22Rv1 (cell line): ENCODE measurements at regions not wholly inside any gene's neighbourhood (a gene's known extent, or its start where the extent isn't known, plus 50 kb on each side); places are given as distances from the start of the nearest gene placed in this dataset.

Experiments used
- CTCF ChIP-seq: fragments of 450-650 bp; IDR thresholded peaks from 2 replicates; pipeline ENCODE4 v1.5.1; 2017; ENCODE audit warnings: mild to moderate bottlenecking
- ZFX ChIP-seq: fragments of 450-650 bp; IDR thresholded peaks from 2 replicates; pipeline ENCODE4 v1.6.1; 2017; ENCODE audit warnings: antibody characterized with exemption, borderline replicate concordance

- TF ChIP-seq CTCF: no peak
- TF ChIP-seq ZFX: no peak
Observed at GRCh38 chr10:89916468-89917215, 215.3 kb downstream of the KIF20B start.
